ENCODE measurements at regions not wholly inside any gene's neighbourhood (a gene's known extent, or its start where the extent isn't known, plus 50 kb on each side); places are given as distances from the start of the nearest gene placed in this dataset.

- H3K4me3 ChIP-seq (ENCODE audit: low read depth, low read length), result no peak overlapping the region
- ChIA-PET CTCF (no interaction called here), POLR2A (no interaction called here)
- DNase-seq (ENCODE audit: low read depth, low spot score), result no peak
- TF ChIP-seq CTCF (IDR thresholded peaks at IDR 0.05; ENCODE audit: insufficient read depth, low read length, missing control alignments), result no peak
Observed at GRCh38 chr21:35282944-35283343, 233.8 kb upstream of the RUNX1 start.

- no peak for TF ChIP-seq CTCF (IDR thresholded peaks at IDR 0.05; ENCODE audit: insufficient read depth, low read length, missing control alignments)
- ChIA-PET POLR2A (no interaction called here), CTCF (no interaction called here)
- no peak for DNase-seq (ENCODE audit: low read depth, low spot score)
- H3K4me3 ChIP-seq (ENCODE audit: low read depth, low read length), result no peak overlapping the region
Observed at GRCh38 chr21:35281956-35282355, 232.9 kb upstream of the RUNX1 start.

GRCh38 chr21:35280231-35280630, 231.1 kb upstream of the RUNX1 start:
- TF ChIP-seq CTCF (IDR thresholded peaks at IDR 0.05; ENCODE audit: insufficient read depth, low read length, missing control alignments), result no peak
- POLR2A ChIA-PET, result no interaction called here
- H3K4me3 ChIP-seq (ENCODE audit: low read depth, low read length), result no peak overlapping the region
- CTCF ChIA-PET, result no interaction called here
- DNase-seq (ENCODE audit: low read depth, low spot score), result no peak

- no peak for DNase-seq (ENCODE audit: low read depth, low spot score)
- ChIA-PET CTCF (no interaction called here), POLR2A (no interaction called here)
- no peak for TF ChIP-seq CTCF (IDR thresholded peaks at IDR 0.05; ENCODE audit: insufficient read depth, low read length, missing control alignments)
- no peak overlapping the region for H3K4me3 ChIP-seq (ENCODE audit: low read depth, low read length)
Observed at GRCh38 chr21:35275776-35276175, 226.7 kb upstream of the RUNX1 start.

- DNase-seq (ENCODE audit: low read depth, low spot score), result no peak
- POLR2A ChIA-PET, result no interaction called here
- H3K4me3 ChIP-seq (ENCODE audit: low read depth, low read length), result no peak overlapping the region
- CTCF ChIA-PET, result no interaction called here
- TF ChIP-seq CTCF (IDR thresholded peaks at IDR 0.05; ENCODE audit: insufficient read depth, low read length, missing control alignments), result no peak
Observed at GRCh38 chr21:35274923-35275322, 225.8 kb upstream of the RUNX1 start.

GRCh38 chr21:35274090-35274489, 225.0 kb upstream of the RUNX1 start:
- CTCF ChIA-PET, result no interaction called here
- POLR2A ChIA-PET, result interaction anchor here (0.6 kb wide), 1 partner anchor 384 kb away, joined by 3 read pairs; no protein-coding TSS in a partner anchor
- no peak overlapping the region for H3K4me3 ChIP-seq (ENCODE audit: low read depth, low read length)
- no peak for TF ChIP-seq CTCF (IDR thresholded peaks at IDR 0.05; ENCODE audit: insufficient read depth, low read length, missing control alignments)
- no peak for DNase-seq (ENCODE audit: low read depth, low spot score)

All from AG04449 (cell line).